ENCODE measurements at regions not wholly inside any gene's neighbourhood (a gene's known extent, or its start where the extent isn't known, plus 50 kb on each side); places are given as distances from the start of the nearest gene placed in this dataset.

GRCh38 chr2:160835166-160835565, 325.1 kb upstream of the TANK start:
- no peak overlapping the region for H3K4me2 ChIP-seq (ENCODE audit: control insufficient read depth, extremely low read depth, insufficient read depth, low read depth, low read length)
- H2AFZ ChIP-seq (ENCODE audit: control insufficient read depth, low read length): no peak overlapping the region
- H3K9ac ChIP-seq (ENCODE audit: control insufficient read depth, extremely low read depth, insufficient read depth, low read length): no peak overlapping the region
- no peaks in the 10 kb centered on the region for H3K79me2 ChIP-seq (ENCODE audit: control insufficient read depth, insufficient read depth, low read length)
- peaks cover 13% of the 10 kb centered on the region for H3K4me1 ChIP-seq (ENCODE audit: control insufficient read depth, extremely low read depth, insufficient read depth, low read length)
- no peak for TF ChIP-seq EZH2 (IDR thresholded peaks at IDR 0.05; ENCODE audit: low read length)
- TF ChIP-seq CTCF (optimal IDR thresholded peaks at IDR 0.05 in 1 of 3, IDR thresholded peaks at IDR 0.05 in 1 of 3, conservative IDR thresholded peaks at IDR 0.05 in 1 of 3; ENCODE audit: extremely low read depth in 1 of 3, insufficient read depth in 2 of 3, low read length in 3 of 3): no peak
- no peaks in the 10 kb centered on the region for H3K9me1 ChIP-seq (ENCODE audit: control insufficient read depth, extremely low read depth, insufficient read depth, low read length)
- H3K36me3 ChIP-seq (ENCODE audit: control insufficient read depth in 2 of 2, extremely low read depth in 1 of 2, insufficient read depth in 2 of 2, low read length in 2 of 2): no peaks in the 10 kb centered on the region
- FAIRE-seq (peak; percentile 32), DNase-seq (ENCODE audit: low read depth, low spot score) (no peak)
- no peak overlapping the region for H3K4me3 ChIP-seq (ENCODE audit: control insufficient read depth in 2 of 3, extremely low read depth in 1 of 3, insufficient read depth in 2 of 3, low read depth in 1 of 3, low read length in 3 of 3)
- dilution Hi-C loops (cut with MboI; ENCODE audit: extremely low pct_ligation_motif_present, low sequenced_read_pairs): no loop called here
- no peaks in the 10 kb centered on the region for H3K27me3 ChIP-seq (ENCODE audit: control insufficient read depth, extremely low read depth, insufficient read depth, low read length)
- H4K20me1 ChIP-seq (ENCODE audit: control insufficient read depth, extremely low read depth, insufficient read depth, low read length): no peaks in the 10 kb centered on the region
- H3K9me3 ChIP-seq (ENCODE audit: control insufficient read depth, low read depth, low read length): no peaks in the 10 kb centered on the region
- no peak overlapping the region for H3K27ac ChIP-seq (ENCODE audit: control insufficient read depth, insufficient read depth, low read length)

GRCh38 chr2:160836755-160837154, 323.5 kb upstream of the TANK start:
- no peaks in the 10 kb centered on the region for H3K36me3 ChIP-seq (ENCODE audit: control insufficient read depth in 2 of 2, extremely low read depth in 1 of 2, insufficient read depth in 2 of 2, low read length in 2 of 2)
- dilution Hi-C loops (cut with MboI; ENCODE audit: extremely low pct_ligation_motif_present, low sequenced_read_pairs): no loop called here
- H3K27me3 ChIP-seq (ENCODE audit: control insufficient read depth, extremely low read depth, insufficient read depth, low read length): no peaks in the 10 kb centered on the region
- H3K4me3 ChIP-seq (ENCODE audit: control insufficient read depth in 2 of 3, extremely low read depth in 1 of 3, insufficient read depth in 2 of 3, low read depth in 1 of 3, low read length in 3 of 3): no peak overlapping the region
- H2AFZ ChIP-seq (ENCODE audit: control insufficient read depth, low read length): peak overlapping the region; percentile 30
- peak overlapping the region; percentile 37 for H3K4me2 ChIP-seq (ENCODE audit: control insufficient read depth, extremely low read depth, insufficient read depth, low read depth, low read length)
- no peaks in the 10 kb centered on the region for H3K79me2 ChIP-seq (ENCODE audit: control insufficient read depth, insufficient read depth, low read length)
- no peak overlapping the region for H3K27ac ChIP-seq (ENCODE audit: control insufficient read depth, insufficient read depth, low read length)
- DNase-seq (ENCODE audit: low read depth, low spot score) (peak; percentile 48), FAIRE-seq (peak; percentile 94)
- TF ChIP-seq EZH2 (IDR thresholded peaks at IDR 0.05; ENCODE audit: low read length) (no peak), CTCF (optimal IDR thresholded peaks at IDR 0.05 in 1 of 3, IDR thresholded peaks at IDR 0.05 in 1 of 3, conservative IDR thresholded peaks at IDR 0.05 in 1 of 3; ENCODE audit: extremely low read depth in 1 of 3, insufficient read depth in 2 of 3, low read length in 3 of 3) (no peak)
- H3K9me3 ChIP-seq (ENCODE audit: control insufficient read depth, low read depth, low read length): no peaks in the 10 kb centered on the region
- no peaks in the 10 kb centered on the region for H3K9me1 ChIP-seq (ENCODE audit: control insufficient read depth, extremely low read depth, insufficient read depth, low read length)
- H3K4me1 ChIP-seq (ENCODE audit: control insufficient read depth, extremely low read depth, insufficient read depth, low read length): peaks cover 13% of the 10 kb centered on the region
- no peak overlapping the region for H3K9ac ChIP-seq (ENCODE audit: control insufficient read depth, extremely low read depth, insufficient read depth, low read length)
- no peaks in the 10 kb centered on the region for H4K20me1 ChIP-seq (ENCODE audit: control insufficient read depth, extremely low read depth, insufficient read depth, low read length)

All from keratinocyte (primary cell).